Neural cell (in vitro differentiated cells): ENCODE measurements at regions not wholly inside any gene's neighbourhood (a gene's known extent, or its start where the extent isn't known, plus 50 kb on each side); places are given as distances from the start of the nearest gene placed in this dataset.
"Not testable (repeated sequence)": the region's sequence is repeated elsewhere in the genome, so short reads cannot be mapped to it uniquely, and the experiment has no call there.

Experiments used
- H2AFZ ChIP-seq: fragments of 200-600, 300-800 bp; sonication (generic), shearing (Covaris generic); 2 replicates; pipeline ENCODE4 v1.6.0; 2014; ENCODE audit warnings: low read depth, mild to moderate bottlenecking, antibody characterized with exemption, low read length, moderate library complexity
- H3F3A ChIP-seq: fragments of 200-600 bp; shearing (Covaris generic); 2 replicates; pipeline ENCODE4 v1.6.1; 2016; ENCODE audit warnings: mild to moderate bottlenecking, moderate library complexity, mixed read lengths, antibody characterized with exemption, low read length; ENCODE audit not compliant: insufficient read depth, poor library complexity, severe bottlenecking
- H3K27ac ChIP-seq: fragments of 200-600, 300-800 bp; sonication (generic), shearing (Covaris generic); 2 replicates; pipeline ENCODE4 v1.5.1; 2014; ENCODE audit warnings: mild to moderate bottlenecking, low read length, moderate library complexity
- H3K27me3 ChIP-seq: fragments of 300-800, 200-600 bp; sonication (generic), shearing (Covaris generic); 2 replicates; pipeline ENCODE4 v1.6.0; 2014; ENCODE audit warnings: mild to moderate bottlenecking, low read depth, low read length, moderate library complexity; ENCODE audit not compliant: insufficient read depth
- H3K36me3 ChIP-seq: fragments of 300-800, 200-600 bp; sonication (generic), shearing (Covaris generic); 2 replicates; pipeline ENCODE4 v1.5.1; 2014; ENCODE audit warnings: mild to moderate bottlenecking, antibody characterized with exemption, low read length, moderate library complexity; ENCODE audit not compliant: insufficient read depth
- H3K4me2 ChIP-seq: fragments of 300-800, 200-600 bp; sonication (generic), shearing (Covaris generic); 2 replicates; pipeline ENCODE4 v1.6.0; 2014; ENCODE audit warnings: mild to moderate bottlenecking, low read length
- H3K4me3 ChIP-seq: fragments of 300-800, 200-600 bp; sonication (generic), shearing (Covaris generic); 2 replicates; pipeline ENCODE4 v1.5.1; 2014; ENCODE audit warnings: mild to moderate bottlenecking, low read length, moderate library complexity
- H3K79me2 ChIP-seq: fragments of 200-600 bp; shearing (Covaris generic); replicated peaks from 2 replicates; pipeline ENCODE4 v1.6.0; 2014; ENCODE audit warnings: mild to moderate bottlenecking, low read length, moderate library complexity; ENCODE audit not compliant: insufficient read depth
- H3K9ac ChIP-seq: fragments of 300-800, 200-600 bp; sonication (generic), shearing (Covaris generic); 2 replicates; pipeline ENCODE4 v1.6.1; 2016; ENCODE audit warnings: mild to moderate bottlenecking, low read length, mixed read lengths
- H3K9me2 ChIP-seq: fragments of 200-600 bp; shearing (Covaris generic); 2 replicates; pipeline ENCODE4 v1.6.1; 2016; ENCODE audit warnings: mild to moderate bottlenecking, low read length, mixed read lengths; ENCODE audit not compliant: insufficient read depth
- H3K9me3 ChIP-seq: fragments of 200-600, 300-800 bp; sonication (generic), shearing (Covaris generic); 2 replicates; pipeline ENCODE4 v1.6.1; 2016; ENCODE audit warnings: mild to moderate bottlenecking, mixed run types, low read length, moderate library complexity, mixed read lengths
- H4K20me1 ChIP-seq: fragments of 200-600 bp; shearing (Covaris generic); 2 replicates; pipeline ENCODE4 v1.6.1; 2016; ENCODE audit warnings: mild to moderate bottlenecking, mixed run types; ENCODE audit not compliant: insufficient read depth
- CTCF ChIP-seq: fragments of 450-650 bp; IDR thresholded peaks from 2 replicates; pipeline ENCODE4 v1.5.1; 2014; ENCODE audit warnings: antibody characterized with exemption, mild to moderate bottlenecking, moderate library complexity; ENCODE audit not compliant: poor library complexity, severe bottlenecking
- EP300 ChIP-seq: fragments of 450-650 bp; conservative IDR thresholded peaks from 2 replicates; pipeline ENCODE4 v1.6.1; 2014; ENCODE audit warnings: antibody characterized with exemption, mild to moderate bottlenecking, moderate library complexity; ENCODE audit not compliant: poor library complexity, severe bottlenecking
- EZH2 ChIP-seq: fragments of 200-600, 300-800 bp; shearing (Covaris generic), sonication (generic); IDR thresholded peaks from 2 replicates; pipeline ENCODE4 v1.6.1; 2014; ENCODE audit warnings: antibody characterized with exemption, low read length, borderline replicate concordance, mild to moderate bottlenecking; ENCODE audit not compliant: insufficient read depth, poor library complexity, severe bottlenecking
- MXI1 ChIP-seq: fragments of 450-650 bp; conservative IDR thresholded peaks from 2 replicates; pipeline ENCODE4 v1.6.1; 2014; ENCODE audit warnings: antibody characterized with exemption, mild to moderate bottlenecking; ENCODE audit not compliant: poor library complexity, severe bottlenecking
- POLR2AphosphoS5 ChIP-seq: IDR thresholded peaks from 2 replicates; pipeline ENCODE4 v1.6.1; 2012
- RAD21 ChIP-seq: fragments of 450-650 bp; conservative IDR thresholded peaks from 2 replicates; pipeline ENCODE4 v1.6.1; 2014; ENCODE audit warnings: antibody characterized with exemption, mild to moderate bottlenecking, moderate library complexity
- TAF1 ChIP-seq: IDR thresholded peaks from 2 replicates; pipeline ENCODE4 v1.6.1; 2012; ENCODE audit warnings: low read depth

- Histone ChIP-seq H3K9me2 (no peaks in the 10 kb centered on the region), H3F3A (no peaks in the 10 kb centered on the region), H3K9ac (no peak overlapping the region), H3K9me3 (no peaks in the 10 kb centered on the region), H3K4me2 (no peak overlapping the region), H3K4me3 (no peak overlapping the region), H3K79me2 (no peaks in the 10 kb centered on the region), H3K36me3 (no peaks in the 10 kb centered on the region), H2AFZ (no peak overlapping the region), H3K27ac (no peak overlapping the region), H3K27me3 (no peaks in the 10 kb centered on the region), H4K20me1 (no peaks in the 10 kb centered on the region)
- TF ChIP-seq CTCF (no peak), RAD21 (no peak), EP300 (no peak), TAF1 (no peak), EZH2 (no peak)
Observed at GRCh38 chr5:42168091-42168670, 243.1 kb downstream of the FBXO4 start.

- H3K9me3 ChIP-seq, H3K27ac ChIP-seq, H3K4me2 ChIP-seq, H3K9ac ChIP-seq, H3K36me3 ChIP-seq, H3K27me3 ChIP-seq, H3K79me2 ChIP-seq, H3K4me3 ChIP-seq, H4K20me1 ChIP-seq, H3F3A ChIP-seq, H3K9me2 ChIP-seq, H2AFZ ChIP-seq: not testable (repeated sequence)
Observed at GRCh38 chr5:42176118-42176517, 247.1 kb upstream of the GHR start.

- H3K27ac ChIP-seq, H3K79me2 ChIP-seq, H3K9ac ChIP-seq, H3K4me3 ChIP-seq, H3K9me2 ChIP-seq, H3K36me3 ChIP-seq, H3K9me3 ChIP-seq, H3F3A ChIP-seq, H3K27me3 ChIP-seq, H4K20me1 ChIP-seq, H3K4me2 ChIP-seq, H2AFZ ChIP-seq: not testable (repeated sequence)
Observed at GRCh38 chr5:42179843-42180242, 243.4 kb upstream of the GHR start.

- no peaks in the 10 kb centered on the region for H3K27me3 ChIP-seq
- H3K79me2 ChIP-seq = no peaks in the 10 kb centered on the region
Observed at GRCh38 chr5:42216904-42217303, 206.3 kb upstream of the GHR start.

More at GRCh38 chr5:42216904-42217303, 206.3 kb upstream of the GHR start:
- Histone ChIP-seq H3K27ac (no peak overlapping the region), H3F3A (no peaks in the 10 kb centered on the region), H3K4me3 (no peak overlapping the region), H3K9ac (no peak overlapping the region), H3K4me2 (no peak overlapping the region), H3K9me2 (no peaks in the 10 kb centered on the region), H3K36me3 (no peaks in the 10 kb centered on the region), H2AFZ (no peak overlapping the region), H3K9me3 (no peaks in the 10 kb centered on the region), H4K20me1 (no peaks in the 10 kb centered on the region)
- TF ChIP-seq POLR2AphosphoS5 (no peak), EZH2 (no peak), MXI1 (no peak), TAF1 (no peak)
